ENCODE measurements at regions not wholly inside any gene's neighbourhood (a gene's known extent, or its start where the extent isn't known, plus 50 kb on each side); places are given as distances from the start of the nearest gene placed in this dataset.

DNA sequence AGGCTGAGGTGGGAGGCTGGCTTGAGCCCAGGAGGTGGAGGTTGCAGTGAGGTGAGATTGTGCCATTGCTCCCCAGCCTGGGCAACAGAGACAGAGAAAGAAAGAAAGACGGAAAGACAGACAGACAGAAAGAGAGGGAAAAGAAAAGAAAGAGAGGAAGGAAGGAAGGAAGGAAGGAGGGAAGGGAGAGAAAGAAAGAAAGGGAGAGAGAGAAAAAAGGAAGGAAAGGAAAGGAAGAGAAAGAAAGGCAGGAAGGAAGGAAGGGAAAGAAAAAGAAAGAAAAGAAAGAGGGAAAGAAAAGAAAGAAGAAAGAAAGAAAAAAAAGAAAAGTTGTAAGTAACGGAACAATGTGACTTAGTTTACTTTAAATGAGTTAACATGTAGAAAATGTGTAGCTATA lies 260.7 kb upstream of the GRM7 start:
- ATAC-seq, result no peak
- DNase-seq, result no peak
- intact Hi-C loops (cut with micrococcal nuclease), result no loop called here
- ChIA-PET CTCF (no interaction called here), POLR2A (interaction anchor here (0.6 kb wide), 1 partner anchor 323 kb away, joined by 4 read pairs; no protein-coding TSS in a partner anchor)
- TF ChIP-seq, protein P1, sequence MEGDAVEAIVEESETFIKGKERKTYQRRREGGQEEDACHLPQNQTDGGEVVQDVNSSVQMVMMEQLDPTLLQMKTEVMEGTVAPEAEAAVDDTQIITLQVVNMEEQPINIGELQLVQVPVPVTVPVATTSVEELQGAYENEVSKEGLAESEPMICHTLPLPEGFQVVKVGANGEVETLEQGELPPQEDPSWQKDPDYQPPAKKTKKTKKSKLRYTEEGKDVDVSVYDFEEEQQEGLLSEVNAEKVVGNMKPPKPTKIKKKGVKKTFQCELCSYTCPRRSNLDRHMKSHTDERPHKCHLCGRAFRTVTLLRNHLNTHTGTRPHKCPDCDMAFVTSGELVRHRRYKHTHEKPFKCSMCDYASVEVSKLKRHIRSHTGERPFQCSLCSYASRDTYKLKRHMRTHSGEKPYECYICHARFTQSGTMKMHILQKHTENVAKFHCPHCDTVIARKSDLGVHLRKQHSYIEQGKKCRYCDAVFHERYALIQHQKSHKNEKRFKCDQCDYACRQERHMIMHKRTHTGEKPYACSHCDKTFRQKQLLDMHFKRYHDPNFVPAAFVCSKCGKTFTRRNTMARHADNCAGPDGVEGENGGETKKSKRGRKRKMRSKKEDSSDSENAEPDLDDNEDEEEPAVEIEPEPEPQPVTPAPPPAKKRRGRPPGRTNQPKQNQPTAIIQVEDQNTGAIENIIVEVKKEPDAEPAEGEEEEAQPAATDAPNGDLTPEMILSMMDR (IDR thresholded peaks at IDR 0.05), result no peak
- peaks cover 7% of the 10 kb centered on the region for H3K9me3 Mint-ChIP-seq
- H3K4me1 Mint-ChIP-seq (ENCODE audit: low read depth), result no peaks in the 10 kb centered on the region
- no peak overlapping the region for H3K27ac Mint-ChIP-seq
- no peaks in the 10 kb centered on the region for H3K27me3 Mint-ChIP-seq
- H3K4me3 Mint-ChIP-seq, result no peak overlapping the region
- no peaks in the 10 kb centered on the region for H3K36me3 Mint-ChIP-seq (ENCODE audit: low read depth)

DNA sequence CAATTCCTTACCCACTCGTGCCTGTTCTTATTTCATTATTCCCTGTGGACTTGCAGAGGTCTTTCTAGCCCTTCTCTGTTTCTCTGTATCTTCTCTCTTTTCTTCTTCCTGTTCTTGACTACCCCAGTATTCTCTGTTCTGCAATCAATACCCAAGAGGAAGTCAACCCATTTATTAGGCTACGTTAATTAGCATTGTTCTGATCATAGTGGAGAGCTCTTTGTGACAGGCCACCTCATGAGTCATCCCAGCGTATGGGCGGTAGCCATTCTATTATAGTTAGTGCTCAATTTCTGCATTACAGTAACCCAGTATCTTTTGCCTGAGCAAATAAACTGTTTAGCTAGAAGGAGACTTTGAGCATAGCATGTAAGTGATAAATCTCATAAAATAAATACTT lies 259.5 kb upstream of the GRM7 start:
- ChIA-PET POLR2A (no interaction called here), CTCF (no interaction called here)
- Mint-ChIP-seq H3K27me3 (no peaks in the 10 kb centered on the region), H3K27ac (no peak overlapping the region), H3K36me3 (ENCODE audit: low read depth) (no peaks in the 10 kb centered on the region), H3K4me3 (no peak overlapping the region), H3K9me3 (peaks cover 6% of the 10 kb centered on the region), H3K4me1 (ENCODE audit: low read depth) (no peaks in the 10 kb centered on the region)
- TF ChIP-seq, protein P1 (IDR thresholded peaks at IDR 0.05), result no peak
- intact Hi-C loops (cut with micrococcal nuclease), result no loop called here
- ATAC-seq (no peak), DNase-seq (no peak)

DNA sequence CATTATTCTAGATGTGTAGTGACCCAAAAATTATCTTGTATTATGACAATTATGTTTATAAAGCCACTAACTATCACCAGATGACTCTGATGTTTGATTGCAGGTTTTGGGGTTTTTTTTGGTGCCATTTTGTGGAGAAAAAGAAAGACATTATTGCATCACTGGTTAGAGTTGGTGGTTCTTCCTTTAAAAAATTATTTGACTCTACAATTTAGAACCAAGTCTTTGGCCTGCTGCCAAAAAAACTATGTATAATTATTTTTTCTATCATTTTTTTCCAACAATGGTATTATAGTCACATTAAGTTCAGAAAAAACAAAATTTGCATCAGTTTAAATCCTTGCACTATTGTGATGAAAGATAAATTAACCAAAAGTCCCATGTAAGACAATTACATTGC lies 258.6 kb upstream of the GRM7 start:
- no peak overlapping the region for H3K4me3 Mint-ChIP-seq
- CTCF ChIA-PET, result no interaction called here
- no peak for DNase-seq
- no peak overlapping the region for H3K27ac Mint-ChIP-seq
- POLR2A ChIA-PET, result no interaction called here
- no peaks in the 10 kb centered on the region for H3K27me3 Mint-ChIP-seq
- TF ChIP-seq, protein P1 (IDR thresholded peaks at IDR 0.05), result no peak
- no peak for ATAC-seq
- H3K4me1 Mint-ChIP-seq (ENCODE audit: low read depth), result no peaks in the 10 kb centered on the region
- H3K36me3 Mint-ChIP-seq (ENCODE audit: low read depth), result no peaks in the 10 kb centered on the region
- H3K9me3 Mint-ChIP-seq, result peaks cover 5% of the 10 kb centered on the region
- intact Hi-C loops (cut with micrococcal nuclease), result no loop called here

DNA sequence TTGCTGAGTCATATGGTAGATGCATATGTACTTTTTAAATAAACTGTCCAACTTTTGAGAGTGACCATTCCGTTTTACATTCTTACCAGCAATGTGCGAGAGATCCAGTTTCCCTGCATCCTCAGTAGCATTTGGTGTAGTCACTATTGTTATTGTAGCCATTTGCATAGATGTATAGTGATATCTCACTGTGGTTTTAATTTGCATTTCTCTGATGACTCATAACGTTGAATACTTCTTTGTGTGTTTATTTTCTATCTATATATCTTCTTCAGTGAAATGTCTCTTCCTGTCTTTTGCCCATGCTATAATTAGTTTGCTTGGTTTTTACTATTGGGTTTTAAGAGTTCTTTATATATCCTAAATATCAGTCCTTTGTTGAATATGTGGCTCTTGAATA lies 255.7 kb upstream of the GRM7 start:
- intact Hi-C loops (cut with micrococcal nuclease), result no loop called here
- H3K27ac Mint-ChIP-seq, result no peak overlapping the region
- TF ChIP-seq, protein P1 (IDR thresholded peaks at IDR 0.05), result no peak
- H3K9me3 Mint-ChIP-seq, result peaks cover 15% of the 10 kb centered on the region
- ChIA-PET POLR2A (no interaction called here), CTCF (interaction anchor here (0.7 kb wide), 1 partner anchor 98 kb away, joined by 3 read pairs; no protein-coding TSS in a partner anchor)
- no peak for ATAC-seq
- no peak for DNase-seq
- no peak overlapping the region for H3K4me3 Mint-ChIP-seq
- H3K27me3 Mint-ChIP-seq, result no peaks in the 10 kb centered on the region
- H3K36me3 Mint-ChIP-seq (ENCODE audit: low read depth), result no peaks in the 10 kb centered on the region
- no peaks in the 10 kb centered on the region for H3K4me1 Mint-ChIP-seq (ENCODE audit: low read depth)

DNA sequence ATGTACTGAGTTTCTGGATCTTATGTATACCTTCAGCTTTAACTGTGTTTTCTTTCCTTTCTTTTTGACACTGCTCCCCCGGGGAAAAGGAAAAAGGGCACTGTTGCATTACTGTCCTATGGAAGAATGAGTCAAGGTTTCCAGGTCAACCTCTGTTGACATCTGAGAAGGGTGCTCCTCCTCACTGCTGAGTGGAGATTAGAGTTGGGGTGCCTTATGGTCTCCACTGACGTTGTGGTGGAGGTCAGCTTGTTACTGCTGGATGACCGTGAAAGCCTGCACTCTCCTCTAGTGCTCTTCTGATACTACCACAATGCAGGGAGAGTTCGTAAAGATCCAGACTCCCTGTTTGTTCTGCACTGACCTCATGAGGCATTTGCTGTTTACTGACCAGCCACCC lies 252.1 kb upstream of the GRM7 start:
- Mint-ChIP-seq H3K4me1 (ENCODE audit: low read depth) (no peaks in the 10 kb centered on the region), H3K4me3 (no peak overlapping the region), H3K9me3 (peaks cover 16% of the 10 kb centered on the region), H3K27me3 (no peaks in the 10 kb centered on the region), H3K27ac (no peak overlapping the region), H3K36me3 (ENCODE audit: low read depth) (no peaks in the 10 kb centered on the region)
- TF ChIP-seq, protein P1 (IDR thresholded peaks at IDR 0.05), result no peak
- DNase-seq (no peak), ATAC-seq (no peak)
- intact Hi-C loops (cut with micrococcal nuclease), result no loop called here
- ChIA-PET CTCF (no interaction called here), POLR2A (no interaction called here)
